Subcutaneous abdominal adipose tissue (tissue), 5 donors: ENCODE measurements at regions not wholly inside any gene's neighbourhood (a gene's known extent, or its start where the extent isn't known, plus 50 kb on each side); places are given as distances from the start of the nearest gene placed in this dataset.

Experiments used
- H3K27ac ChIP-seq: one replicate; pipeline ENCODE4 v1.7.0; 2013; ENCODE audit warnings: low read depth, mild to moderate bottlenecking, inconsistent platforms, low read length, moderate library complexity
- H3K27me3 ChIP-seq, 5 donors: one replicate each; pipeline ENCODE4 v1.7.0; 2013; ENCODE audit warnings: low read length in 5 of 5, inconsistent platforms in 1 of 5; ENCODE audit not compliant: control insufficient read depth in 5 of 5, insufficient read depth in 4 of 5
- H3K36me3 ChIP-seq, 5 donors: one replicate each; pipeline ENCODE4 v1.7.0; 2013; ENCODE audit warnings: low read length in 5 of 5; ENCODE audit not compliant: control insufficient read depth in 5 of 5, insufficient read depth in 5 of 5
- H3K4me1 ChIP-seq, 5 donors: one replicate each; pipeline ENCODE4 v1.7.0; 2013; ENCODE audit warnings: low read length in 5 of 5, mild to moderate bottlenecking in 3 of 5, moderate library complexity in 1 of 5; ENCODE audit not compliant: control insufficient read depth in 5 of 5, insufficient read depth in 5 of 5
- H3K4me3 ChIP-seq, 5 donors: one replicate each; pipeline ENCODE4 v1.7.0; 2013; ENCODE audit warnings: low read length in 5 of 5, low read depth in 1 of 5
- H3K9ac ChIP-seq, 5 donors: one replicate each; pipeline ENCODE4 v1.7.0; 2013; ENCODE audit warnings: low read length in 5 of 5, mild to moderate bottlenecking in 4 of 5, moderate library complexity in 3 of 5
- H3K9me3 ChIP-seq, 5 donors: one replicate each; pipeline ENCODE4 v1.7.0; 2013; ENCODE audit warnings: low read length in 5 of 5; ENCODE audit not compliant: control insufficient read depth in 5 of 5
- donor health status: healthy.
- donor health status: healthy.
- donor health status: healthy.
- donor health status: healthy.
- donor health status: healthy.

GRCh38 chr10:128943111-128943510, 523.9 kb upstream of the MGMT start:
- Histone ChIP-seq H3K9me3 (peaks cover 0 to 11% (median 3%) of the 10 kb centered on the region in 5 donors), H3K9ac (no peak overlapping the region), H3K27ac (no peak overlapping the region), H3K4me3 (no peak overlapping the region), H3K27me3 (no peaks in the 10 kb centered on the region), H3K4me1 (no peaks in the 10 kb centered on the region), H3K36me3 (no peaks in the 10 kb centered on the region)

GRCh38 chr10:128945398-128945797, 521.6 kb upstream of the MGMT start:
- Histone ChIP-seq H3K4me1 (no peaks in the 10 kb centered on the region), H3K27me3 (no peaks in the 10 kb centered on the region), H3K27ac (no peak overlapping the region), H3K9me3 (peaks cover 0 to 11% (median 3%) of the 10 kb centered on the region in 5 donors), H3K4me3 (no peak overlapping the region), H3K36me3 (no peaks in the 10 kb centered on the region), H3K9ac (no peak overlapping the region)

GRCh38 chr10:128950159-128950915, 516.7 kb upstream of the MGMT start:
- Histone ChIP-seq H3K4me3 (no peak overlapping the region), H3K4me1 (no peaks in the 10 kb centered on the region), H3K27me3 (no peaks in the 10 kb centered on the region), H3K36me3 (no peaks in the 10 kb centered on the region), H3K27ac (no peak overlapping the region), H3K9me3 (peaks cover 0 to 6% (median 3%) of the 10 kb centered on the region in 5 donors), H3K9ac (no peak overlapping the region)

- H3K4me3 ChIP-seq, result no peak overlapping the region
- H3K27ac ChIP-seq, result no peak overlapping the region
- H3K27me3 ChIP-seq, result no peaks in the 10 kb centered on the region
- H3K4me1 ChIP-seq, result no peaks in the 10 kb centered on the region
- H3K9ac ChIP-seq, result no peak overlapping the region
- peaks cover 0 to 6% (median 3%) of the 10 kb centered on the region in 5 donors for H3K9me3 ChIP-seq
- no peaks in the 10 kb centered on the region for H3K36me3 ChIP-seq
These were observed 516.1 kb upstream of the MGMT start for GRCh38 chr10:128950916-128951275.

- no peak overlapping the region for H3K27ac ChIP-seq
- no peak overlapping the region for H3K4me3 ChIP-seq
- no peaks in the 10 kb centered on the region for H3K4me1 ChIP-seq
- no peak overlapping the region for H3K9ac ChIP-seq
- no peaks in the 10 kb centered on the region for H3K36me3 ChIP-seq
- H3K9me3 ChIP-seq, result no peaks in the 10 kb centered on the region
- no peaks in the 10 kb centered on the region for H3K27me3 ChIP-seq
These were observed 514.2 kb upstream of the MGMT start for GRCh38 chr10:128952856-128953255.

GRCh38 chr10:128956149-128956548, 510.9 kb upstream of the MGMT start:
- Histone ChIP-seq H3K27ac (no peak overlapping the region), H3K4me1 (no peaks in the 10 kb centered on the region), H3K27me3 (no peaks in the 10 kb centered on the region), H3K36me3 (no peaks in the 10 kb centered on the region), H3K9ac (no peak overlapping the region), H3K9me3 (no peaks in the 10 kb centered on the region), H3K4me3 (no peak overlapping the region)

GRCh38 chr10:128957221-128957620, 509.8 kb upstream of the MGMT start:
- H3K27me3 ChIP-seq, result no peaks in the 10 kb centered on the region
- no peaks in the 10 kb centered on the region for H3K4me1 ChIP-seq
- no peaks in the 10 kb centered on the region for H3K9me3 ChIP-seq
- H3K9ac ChIP-seq, result no peak overlapping the region
- no peak overlapping the region for H3K27ac ChIP-seq
- no peak overlapping the region for H3K4me3 ChIP-seq
- H3K36me3 ChIP-seq, result no peaks in the 10 kb centered on the region

- Histone ChIP-seq H3K4me1 (no peaks in the 10 kb centered on the region), H3K27ac (no peak overlapping the region), H3K9ac (no peak overlapping the region), H3K9me3 (no peaks in the 10 kb centered on the region), H3K4me3 (no peak overlapping the region), H3K36me3 (no peaks in the 10 kb centered on the region), H3K27me3 (peaks cover 0 to 4% (median 0%) of the 10 kb centered on the region in 5 donors)
These were observed 508.0 kb upstream of the MGMT start for GRCh38 chr10:128958834-128959690.

GRCh38 chr10:128959746-128960145, 507.3 kb upstream of the MGMT start:
- Histone ChIP-seq H3K9me3 (no peaks in the 10 kb centered on the region), H3K4me3 (no peak overlapping the region), H3K27me3 (peaks cover 0 to 4% (median 0%) of the 10 kb centered on the region in 5 donors), H3K36me3 (no peaks in the 10 kb centered on the region), H3K27ac (no peak overlapping the region), H3K9ac (no peak overlapping the region), H3K4me1 (no peaks in the 10 kb centered on the region)

GRCh38 chr10:128960517-128960916, 506.5 kb upstream of the MGMT start:
- Histone ChIP-seq H3K4me1 (no peaks in the 10 kb centered on the region), H3K9me3 (no peaks in the 10 kb centered on the region), H3K36me3 (no peaks in the 10 kb centered on the region), H3K27me3 (peaks cover 0 to 4% (median 0%) of the 10 kb centered on the region in 5 donors), H3K27ac (no peak overlapping the region), H3K9ac (no peak overlapping the region), H3K4me3 (no peak overlapping the region)
